Osteocyte (in vitro differentiated cells): ENCODE measurements at regions not wholly inside any gene's neighbourhood (a gene's known extent, or its start where the extent isn't known, plus 50 kb on each side); places are given as distances from the start of the nearest gene placed in this dataset.
A peak's percentile ranks its signal among the peaks of the same experiment; 100 is the strongest.
"Not testable (repeated sequence)": the region's sequence is repeated elsewhere in the genome, so short reads cannot be mapped to it uniquely, and the experiment has no call there.

Source experiments
- DNase-seq: peaks from one replicate; pipeline ENCODE4 v3.0.0; 2021; ENCODE audit warnings: mixed read lengths; ENCODE audit not compliant: unreplicated experiment; ENCODE audit errors: extremely low spot score
- H3K27ac Mint-ChIP-seq: one replicate; pipeline ENCODE4 v1.8.0; 2021; ENCODE audit warnings: mild to moderate bottlenecking, mixed read lengths; ENCODE audit not compliant: unreplicated experiment
- H3K27me3 Mint-ChIP-seq: one replicate; pipeline ENCODE4 v1.8.0; 2021; ENCODE audit warnings: mixed read lengths; ENCODE audit not compliant: unreplicated experiment
- H3K36me3 Mint-ChIP-seq: one replicate; pipeline ENCODE4 v1.8.0; 2021; ENCODE audit warnings: mixed read lengths; ENCODE audit not compliant: unreplicated experiment
- H3K4me1 Mint-ChIP-seq: one replicate; pipeline ENCODE4 v1.8.0; 2021; ENCODE audit warnings: mixed read lengths; ENCODE audit not compliant: unreplicated experiment
- H3K4me3 Mint-ChIP-seq: one replicate; pipeline ENCODE4 v1.8.0; 2021; ENCODE audit warnings: mild to moderate bottlenecking, moderate library complexity, mixed read lengths; ENCODE audit not compliant: unreplicated experiment
- H3K9me3 Mint-ChIP-seq: one replicate; pipeline ENCODE4 v1.8.0; 2021; ENCODE audit warnings: mixed read lengths; ENCODE audit not compliant: unreplicated experiment
- CTCF ChIP-seq: fragments of 200-600 bp; sonication (generic); IDR thresholded peaks from 2 replicates; pipeline ENCODE4 v1.5.0; 2021; ENCODE audit warnings: antibody characterized with exemption, mild to moderate bottlenecking, moderate library complexity

GRCh38 chr5:21574438-21574837 is 1278.7 kb downstream of the CDH12 start:
- Mint-ChIP-seq H3K4me1 (no peaks in the 10 kb centered on the region), H3K9me3 (peaks cover 3% of the 10 kb centered on the region), H3K36me3 (no peaks in the 10 kb centered on the region), H3K4me3 (no peak overlapping the region), H3K27ac (no peak overlapping the region), H3K27me3 (no peaks in the 10 kb centered on the region)
- TF ChIP-seq CTCF: no peak
- DNase-seq: no peak

- Mint-ChIP-seq H3K27ac (no peak overlapping the region), H3K27me3 (no peaks in the 10 kb centered on the region), H3K4me1 (no peaks in the 10 kb centered on the region), H3K36me3 (no peaks in the 10 kb centered on the region), H3K9me3 (peaks cover 3% of the 10 kb centered on the region), H3K4me3 (no peak overlapping the region)
- TF ChIP-seq CTCF: no peak
- DNase-seq: no peak
Measured at GRCh38 chr5:21573416-21574314, 1279.5 kb downstream of the CDH12 start.

- DNase-seq, H3K27me3 Mint-ChIP-seq, H3K4me1 Mint-ChIP-seq, H3K27ac Mint-ChIP-seq, H3K9me3 Mint-ChIP-seq, H3K36me3 Mint-ChIP-seq, H3K4me3 Mint-ChIP-seq: not testable (repeated sequence)
Measured at GRCh38 chr5:21571196-21571595, 1281.9 kb downstream of the CDH12 start.

- not testable (repeated sequence) for H3K4me3 Mint-ChIP-seq
Measured at GRCh38 chr5:21559109-21559508, 1294.0 kb downstream of the CDH12 start.

GRCh38 chr5:21552263-21552662 is 1300.9 kb downstream of the CDH12 start:
- not testable (repeated sequence) for H3K9me3 Mint-ChIP-seq, H3K27me3 Mint-ChIP-seq, H3K4me1 Mint-ChIP-seq, H3K36me3 Mint-ChIP-seq, DNase-seq, H3K4me3 Mint-ChIP-seq, H3K27ac Mint-ChIP-seq

More at GRCh38 chr5:21559109-21559508, 1294.0 kb downstream of the CDH12 start:
- H3K27me3 Mint-ChIP-seq, H3K36me3 Mint-ChIP-seq, DNase-seq, H3K4me1 Mint-ChIP-seq, H3K9me3 Mint-ChIP-seq: not testable (repeated sequence)
- H3K27ac Mint-ChIP-seq: peak overlapping the region; percentile 1

- not testable (repeated sequence) for DNase-seq, H3K4me3 Mint-ChIP-seq, H3K27me3 Mint-ChIP-seq, H3K4me1 Mint-ChIP-seq, H3K27ac Mint-ChIP-seq, H3K36me3 Mint-ChIP-seq, H3K9me3 Mint-ChIP-seq
Measured at GRCh38 chr5:21550916-21551315, 1302.2 kb downstream of the CDH12 start.

- not testable (repeated sequence) for H3K4me1 Mint-ChIP-seq, H3K27me3 Mint-ChIP-seq
Measured at GRCh38 chr5:21547656-21548055, 1305.5 kb downstream of the CDH12 start.

GRCh38 chr5:21535114-21535513 is 1318.0 kb downstream of the CDH12 start:
- not testable (repeated sequence) for H3K9me3 Mint-ChIP-seq, H3K36me3 Mint-ChIP-seq, DNase-seq, H3K4me1 Mint-ChIP-seq, H3K27me3 Mint-ChIP-seq, H3K27ac Mint-ChIP-seq, H3K4me3 Mint-ChIP-seq

More at GRCh38 chr5:21547656-21548055, 1305.5 kb downstream of the CDH12 start:
- H3K9me3 Mint-ChIP-seq, H3K4me3 Mint-ChIP-seq, H3K36me3 Mint-ChIP-seq, H3K27ac Mint-ChIP-seq, DNase-seq: not testable (repeated sequence)

GRCh38 chr5:21521157-21521556 is 1332.0 kb downstream of the CDH12 start:
- not testable (repeated sequence) for H3K4me1 Mint-ChIP-seq, H3K9me3 Mint-ChIP-seq, DNase-seq, H3K4me3 Mint-ChIP-seq, H3K36me3 Mint-ChIP-seq, H3K27ac Mint-ChIP-seq, H3K27me3 Mint-ChIP-seq

- not testable (repeated sequence) for DNase-seq, H3K4me3 Mint-ChIP-seq, H3K4me1 Mint-ChIP-seq, H3K27me3 Mint-ChIP-seq, H3K9me3 Mint-ChIP-seq, H3K27ac Mint-ChIP-seq
- peaks cover 11% of the 10 kb centered on the region for H3K36me3 Mint-ChIP-seq
Measured at GRCh38 chr5:21496926-21497325, 1356.2 kb downstream of the CDH12 start.
